Hepatocyte (in vitro differentiated cells): ENCODE measurements at regions not wholly inside any gene's neighbourhood (a gene's known extent, or its start where the extent isn't known, plus 50 kb on each side); places are given as distances from the start of the nearest gene placed in this dataset.
"Not testable (repeated sequence)": the region's sequence is repeated elsewhere in the genome, so short reads cannot be mapped to it uniquely, and the experiment has no call there.

ENCODE experiments used
- CTCF ChIP-seq: fragments of 200-600 bp; sonication (generic); IDR thresholded peaks from 2 replicates; pipeline ENCODE4 v1.5.1; 2016; ENCODE audit warnings: antibody characterized with exemption, mild to moderate bottlenecking; ENCODE audit not compliant: poor library complexity
- EZH2 ChIP-seq: fragments of 200-600 bp; sonication (generic); IDR thresholded peaks from 2 replicates; pipeline ENCODE4 v1.6.1; 2016; ENCODE audit warnings: antibody characterized with exemption, mild to moderate bottlenecking, borderline replicate concordance
- EZH2phosphoT487 ChIP-seq: fragments of 200-600 bp; sonication (generic); IDR thresholded peaks from one replicate; pipeline ENCODE4 v1.6.1; 2018; ENCODE audit warnings: antibody characterized with exemption, mild to moderate bottlenecking, low read depth, moderate library complexity; ENCODE audit not compliant: unreplicated experiment, severe bottlenecking

- TF ChIP-seq CTCF, EZH2, EZH2phosphoT487: not testable (repeated sequence)
Measured at GRCh38 chr16:25601306-25601705, 90.5 kb upstream of the HS3ST4 start.
